Astrocyte of the spinal cord (primary cell): ENCODE measurements at regions not wholly inside any gene's neighbourhood (a gene's known extent, or its start where the extent isn't known, plus 50 kb on each side); places are given as distances from the start of the nearest gene placed in this dataset.

ENCODE experiments used
- DNase-seq: peaks from one replicate; pipeline ENCODE4 v3.0.0; 2011; ENCODE audit warnings: low read depth, low spot score
- H3K4me3 ChIP-seq: 2 replicates; pipeline ENCODE4 v1.5.1; 2011; ENCODE audit warnings: low read depth, mild to moderate bottlenecking, low read length, moderate library complexity
- in situ Hi-C: cut with HindIII; loops from 2 replicates; pipeline ENCODE4 v1.10.0; 2017; ENCODE audit warnings: low sequenced_read_pairs
- TF ChIP-seq, protein P1 (sequence below): IDR thresholded peaks from 2 replicates; pipeline ENCODE4 v1.5.1; 2012; ENCODE audit warnings: low read depth, mild to moderate bottlenecking, low read length, inconsistent platforms

DNA sequence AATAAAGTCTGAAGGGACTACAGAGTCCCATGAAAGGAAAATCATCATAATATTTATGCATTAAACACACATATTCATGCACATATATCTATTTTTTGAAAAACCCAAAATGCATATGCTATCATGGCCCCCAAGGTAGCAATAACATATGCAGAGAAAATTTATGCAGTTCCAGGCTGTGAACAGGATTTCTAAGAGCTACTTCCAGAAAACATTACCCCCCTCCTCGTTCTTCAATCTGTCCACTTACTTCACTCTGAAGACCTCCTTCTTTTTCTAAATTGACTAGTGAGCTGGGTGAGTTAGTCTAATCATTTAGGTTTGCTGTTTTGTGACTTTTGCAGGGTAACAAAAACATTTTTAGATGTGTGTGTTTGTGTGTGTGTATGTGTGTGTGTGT lies 376.4 kb upstream of the ZEB2 start:
- H3K4me3 ChIP-seq = no peak overlapping the region
- TF ChIP-seq, protein P1, sequence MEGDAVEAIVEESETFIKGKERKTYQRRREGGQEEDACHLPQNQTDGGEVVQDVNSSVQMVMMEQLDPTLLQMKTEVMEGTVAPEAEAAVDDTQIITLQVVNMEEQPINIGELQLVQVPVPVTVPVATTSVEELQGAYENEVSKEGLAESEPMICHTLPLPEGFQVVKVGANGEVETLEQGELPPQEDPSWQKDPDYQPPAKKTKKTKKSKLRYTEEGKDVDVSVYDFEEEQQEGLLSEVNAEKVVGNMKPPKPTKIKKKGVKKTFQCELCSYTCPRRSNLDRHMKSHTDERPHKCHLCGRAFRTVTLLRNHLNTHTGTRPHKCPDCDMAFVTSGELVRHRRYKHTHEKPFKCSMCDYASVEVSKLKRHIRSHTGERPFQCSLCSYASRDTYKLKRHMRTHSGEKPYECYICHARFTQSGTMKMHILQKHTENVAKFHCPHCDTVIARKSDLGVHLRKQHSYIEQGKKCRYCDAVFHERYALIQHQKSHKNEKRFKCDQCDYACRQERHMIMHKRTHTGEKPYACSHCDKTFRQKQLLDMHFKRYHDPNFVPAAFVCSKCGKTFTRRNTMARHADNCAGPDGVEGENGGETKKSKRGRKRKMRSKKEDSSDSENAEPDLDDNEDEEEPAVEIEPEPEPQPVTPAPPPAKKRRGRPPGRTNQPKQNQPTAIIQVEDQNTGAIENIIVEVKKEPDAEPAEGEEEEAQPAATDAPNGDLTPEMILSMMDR = no peak
- in situ Hi-C loops = no loop called here
- DNase-seq = no peak

DNA sequence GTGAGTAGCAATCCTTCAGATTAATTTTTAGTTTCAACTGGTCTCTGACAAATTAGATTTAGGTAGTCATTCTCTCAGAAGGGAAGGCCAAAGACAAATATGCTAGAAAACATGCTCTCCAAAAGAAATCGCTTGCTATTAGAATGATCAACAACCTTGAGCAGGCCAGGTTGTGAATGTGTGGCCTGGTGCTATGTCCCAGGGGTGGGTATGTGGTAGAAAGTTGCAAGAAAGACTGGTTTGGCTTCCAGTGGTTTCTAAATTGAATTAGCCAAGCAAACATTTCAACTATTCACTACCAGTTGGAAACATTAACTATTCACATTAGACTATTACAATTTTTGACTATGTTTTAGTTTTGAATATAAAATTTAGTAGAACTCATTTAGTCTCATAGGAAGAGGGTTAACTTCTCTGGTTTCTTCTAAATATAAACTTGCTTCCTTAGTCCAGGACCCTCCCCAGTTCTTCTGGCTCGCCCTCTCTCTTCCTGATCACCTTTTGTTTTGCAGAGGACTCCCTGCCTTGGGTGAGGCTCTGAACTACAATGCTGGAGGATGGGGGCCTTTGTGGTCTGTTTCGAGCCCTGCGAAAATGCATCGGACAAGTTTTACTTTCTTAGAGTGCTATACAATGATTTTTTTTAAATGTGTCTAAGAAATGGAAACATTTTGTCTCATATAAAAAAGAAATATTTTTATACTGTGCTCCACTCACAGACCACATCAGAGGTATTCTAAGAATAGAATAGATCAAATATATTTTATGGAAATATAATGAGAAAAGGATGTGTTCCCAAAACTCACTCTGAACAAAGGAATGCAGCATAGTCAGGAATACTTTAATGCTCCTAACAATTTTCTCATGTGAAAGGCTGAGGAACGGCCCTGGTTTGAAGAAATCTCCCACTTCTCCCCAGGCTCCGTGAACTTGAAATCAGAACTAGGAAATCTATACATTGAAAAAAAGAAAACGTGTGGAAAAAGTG lies 375.0 kb upstream of the ZEB2 start:
- in situ Hi-C loops = no loop called here
- no peak overlapping the region for H3K4me3 ChIP-seq
- DNase-seq = no peak
- TF ChIP-seq, protein P1 = no peak

DNA sequence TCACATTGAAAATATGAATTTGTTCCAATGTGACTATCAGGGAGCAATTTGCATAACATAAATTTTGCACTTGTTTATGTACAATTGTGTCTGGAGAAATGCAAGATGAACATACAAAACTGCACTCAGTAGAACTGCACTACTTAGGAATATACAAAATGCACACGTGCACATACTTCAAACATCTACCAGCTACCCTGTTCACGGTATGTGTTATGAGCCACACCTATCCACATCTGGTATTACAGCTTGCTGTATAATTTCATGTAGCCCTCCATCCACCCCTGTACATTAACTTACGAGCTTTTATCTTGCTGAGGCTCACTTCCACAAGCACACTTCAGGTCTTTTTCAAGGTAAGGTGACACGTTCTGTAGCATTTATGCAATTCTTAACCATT lies 373.5 kb upstream of the ZEB2 start:
- TF ChIP-seq, protein P1 = no peak
- H3K4me3 ChIP-seq = no peak overlapping the region
- DNase-seq = no peak
- in situ Hi-C loops = no loop called here

DNA sequence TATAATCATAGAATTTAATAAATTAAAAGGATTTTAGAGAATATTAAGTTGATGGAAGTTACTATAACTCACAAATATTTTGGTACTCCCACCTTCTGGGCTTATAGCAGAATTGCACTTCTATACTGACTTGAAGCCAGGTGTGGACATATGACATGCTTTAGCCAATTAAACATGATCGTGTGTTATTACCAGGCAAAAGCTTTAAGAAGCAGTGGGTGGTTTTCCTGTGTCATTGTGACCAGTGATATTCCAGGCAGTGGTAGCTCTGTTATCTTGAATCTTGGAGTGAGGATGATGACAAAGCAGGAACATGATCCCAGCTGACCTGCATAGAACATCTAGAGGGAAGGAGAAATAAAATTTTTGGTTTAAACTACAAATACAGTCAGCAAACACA lies 370.9 kb upstream of the ZEB2 start:
- TF ChIP-seq, protein P1 = peak; percentile 35
- no peak overlapping the region for H3K4me3 ChIP-seq
- DNase-seq = peak; percentile 31
- in situ Hi-C loops = no loop called here

DNA sequence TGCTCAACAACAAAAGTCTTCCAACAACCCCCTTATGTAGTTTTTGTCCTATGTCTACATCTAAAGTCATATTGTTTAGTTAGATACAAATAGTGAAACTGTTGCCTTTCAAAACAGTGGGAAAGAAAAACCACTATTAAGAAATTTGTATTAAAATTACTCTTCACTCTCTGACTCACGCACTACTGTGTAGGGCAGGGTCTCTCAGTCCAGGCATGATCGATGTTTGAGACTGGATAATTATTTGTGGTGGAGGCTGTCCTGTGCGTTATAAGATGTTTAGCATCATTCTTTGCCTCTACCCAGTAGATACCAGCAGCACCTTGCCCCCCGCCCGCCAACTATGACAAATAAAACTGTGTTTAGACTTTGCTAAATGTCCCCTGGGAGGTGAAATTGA lies 369.4 kb upstream of the ZEB2 start:
- TF ChIP-seq, protein P1 = no peak
- no peak overlapping the region for H3K4me3 ChIP-seq
- in situ Hi-C loops = no loop called here
- no peak for DNase-seq

DNA sequence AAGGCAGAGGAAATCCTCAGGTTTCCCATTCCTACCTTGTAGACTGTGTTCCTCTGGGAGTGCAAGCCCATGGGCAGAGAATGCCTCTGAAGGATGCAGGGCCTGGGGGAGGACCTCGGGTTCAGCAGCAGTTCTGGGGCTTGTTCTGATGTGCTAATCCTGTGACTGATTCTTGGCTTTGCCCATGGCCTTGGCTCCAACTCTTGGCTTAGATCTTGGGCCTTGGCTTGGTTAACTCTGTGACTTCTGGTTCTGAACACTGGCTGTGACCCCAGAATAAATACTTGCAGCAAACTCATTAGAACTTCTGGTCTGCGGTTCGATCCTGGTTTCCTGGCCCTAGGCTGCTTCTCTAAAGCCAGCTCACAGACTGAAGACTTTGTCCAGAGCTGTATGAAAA lies 366.9 kb upstream of the ZEB2 start:
- in situ Hi-C loops = no loop called here
- TF ChIP-seq, protein P1 = no peak
- peak; percentile 16 for DNase-seq
- H3K4me3 ChIP-seq = no peak overlapping the region
